GM12875 (cell line): ENCODE measurements at regions not wholly inside any gene's neighbourhood (a gene's known extent, or its start where the extent isn't known, plus 50 kb on each side); places are given as distances from the start of the nearest gene placed in this dataset.

Experiments used
- H3K4me3 ChIP-seq: one replicate; pipeline ENCODE4 v1.5.1; 2011; ENCODE audit warnings: low read depth, low read length, control low read depth
- CTCF ChIP-seq: IDR thresholded peaks from 2 replicates; pipeline ENCODE4 v1.5.1; 2011; ENCODE audit warnings: low read depth, mild to moderate bottlenecking, control low read depth, inconsistent platforms, low read length, moderate library complexity, borderline replicate concordance; ENCODE audit not compliant: insufficient read depth

GRCh38 chr7:68984306-68984705 is 614.0 kb upstream of the AUTS2 start:
- TF ChIP-seq CTCF, result no peak
- no peak overlapping the region for H3K4me3 ChIP-seq

DNA sequence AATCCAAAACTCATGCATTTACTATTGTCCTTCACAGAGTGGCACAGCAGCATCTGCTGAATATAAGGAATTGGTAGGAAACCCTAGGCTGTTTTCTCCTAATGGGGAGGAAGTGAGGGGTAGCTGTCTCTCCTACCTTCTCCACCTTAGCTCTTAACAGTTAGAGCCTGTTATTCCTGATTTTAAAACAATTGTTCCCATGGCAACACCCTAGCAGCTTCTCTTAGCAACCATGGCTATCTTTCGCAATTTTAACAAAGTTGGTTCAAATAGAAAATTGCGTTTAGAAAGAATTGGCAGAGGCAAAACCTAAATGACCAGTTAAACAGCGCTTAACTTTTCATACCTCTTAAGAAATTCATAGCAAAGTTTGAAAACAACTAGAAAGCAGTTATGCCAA is 603.4 kb upstream of the AUTS2 start:
- TF ChIP-seq CTCF, result no peak
- no peak overlapping the region for H3K4me3 ChIP-seq

GRCh38 chr7:68998136-68998535 is 600.1 kb upstream of the AUTS2 start:
- no peak overlapping the region for H3K4me3 ChIP-seq
- no peak for TF ChIP-seq CTCF

- no peak overlapping the region for H3K4me3 ChIP-seq
- no peak for TF ChIP-seq CTCF
Observed at GRCh38 chr7:69002416-69002815, 595.9 kb upstream of the AUTS2 start.

DNA sequence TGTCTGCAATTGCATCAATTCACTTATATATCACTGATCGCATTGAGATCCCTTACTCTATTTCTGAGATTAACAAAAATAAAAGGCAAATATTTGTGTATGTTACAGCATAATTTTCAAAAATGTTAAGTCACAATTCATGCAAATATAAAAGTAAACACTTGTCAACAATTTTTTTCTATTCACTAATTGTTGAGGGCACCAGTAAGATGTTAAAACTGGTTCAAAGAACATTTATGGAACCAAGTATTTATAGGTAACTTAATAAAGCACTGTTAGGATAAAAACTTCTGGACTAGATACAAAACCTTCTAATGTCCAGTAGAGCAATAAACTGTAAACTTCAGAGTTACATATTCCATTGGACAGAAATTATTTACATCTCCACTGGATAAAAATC is 586.1 kb upstream of the AUTS2 start:
- no peak for TF ChIP-seq CTCF
- no peak overlapping the region for H3K4me3 ChIP-seq

DNA sequence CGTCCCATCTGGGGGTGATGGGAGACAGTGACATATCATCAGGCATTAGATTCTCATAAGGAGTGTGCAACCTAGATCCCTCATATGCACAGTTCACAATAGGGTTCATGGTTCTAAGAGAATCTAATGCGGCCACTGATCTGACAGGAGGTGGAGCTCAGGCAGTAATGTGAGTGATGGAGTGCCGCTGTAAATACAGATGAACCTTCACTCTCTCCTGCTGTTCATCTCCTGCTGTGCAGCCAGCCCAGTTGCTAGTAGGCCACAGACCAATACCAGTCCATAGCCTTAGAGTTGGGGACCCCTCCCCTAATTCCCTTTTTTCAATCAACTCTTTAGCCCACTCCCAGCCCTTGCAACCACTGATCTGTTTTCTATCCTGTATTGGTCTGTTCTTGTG is 581.1 kb upstream of the AUTS2 start:
- no peak for TF ChIP-seq CTCF
- no peak overlapping the region for H3K4me3 ChIP-seq

DNA sequence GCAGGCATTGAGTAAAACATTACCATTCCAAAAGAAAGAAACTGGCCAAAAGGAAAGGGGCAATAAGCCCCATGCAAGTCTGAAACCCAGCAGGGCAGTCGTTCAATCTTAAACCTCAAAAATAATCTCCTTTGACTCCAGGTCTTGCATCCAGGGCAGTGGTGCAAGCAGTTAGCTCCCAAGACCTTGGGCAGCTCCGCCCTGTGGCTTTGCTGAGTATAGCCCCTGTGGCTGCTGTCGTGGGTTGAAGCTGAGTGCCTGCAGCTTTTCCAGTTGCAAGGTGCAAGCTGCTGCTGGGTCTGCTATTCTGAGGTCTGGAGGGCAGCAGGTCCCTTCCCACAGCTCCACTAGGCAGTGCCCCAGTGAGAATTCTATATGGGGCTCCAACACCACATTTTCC is 580.1 kb upstream of the AUTS2 start:
- H3K4me3 ChIP-seq, result no peak overlapping the region
- no peak for TF ChIP-seq CTCF
